ENCODE measurements at regions not wholly inside any gene's neighbourhood (a gene's known extent, or its start where the extent isn't known, plus 50 kb on each side); places are given as distances from the start of the nearest gene placed in this dataset.

- no peak for TF ChIP-seq CTCF (IDR thresholded peaks at IDR 0.05; ENCODE audit: poor library complexity, severe bottlenecking)
- no peak for TF ChIP-seq REST (IDR thresholded peaks at IDR 0.05; ENCODE audit: borderline replicate concordance)
These were observed 184.5 kb upstream of the PDE10A start for GRCh38 chr6:165847407-165848085.

Data from neural cell (in vitro differentiated cells).